MCF 10A (cell line): ENCODE measurements at regions not wholly inside any gene's neighbourhood (a gene's known extent, or its start where the extent isn't known, plus 50 kb on each side); places are given as distances from the start of the nearest gene placed in this dataset.

Experiments
- BruUV-seq: library from RNA; stranded (reverse); fragments of 400-500 nt; replicated peaks from 2 replicates; lab custom pipeline; 2021; lab: Mats Ljungman, UMichigan
- CTCF ChIA-PET: fragments of 300-600 bp; sonication (Branson Sonifier 250); formaldehyde crosslinking; extraction: SDS; loops from one replicate; lab custom pipeline; 2021; ENCODE audit warnings: antibody characterized with exemption, inconsistent platforms; lab: Yijun Ruan, JAX
- POLR2A ChIA-PET: fragments of 300-600, 350-650 bp; sonication (Branson Sonifier 250); formaldehyde crosslinking; extraction: SDS; loops from one replicate; lab custom pipeline; 2020; ENCODE audit warnings: antibody characterized with exemption, inconsistent platforms; lab: Yijun Ruan, JAX
- DNase-seq: peaks from one replicate; pipeline ENCODE4 v3.0.0-alpha.2; 2018; ENCODE audit not compliant: unreplicated experiment
- H3K27ac Mint-ChIP-seq: one replicate; pipeline ENCODE4 v1.8.0; 2022; ENCODE audit warnings: mild to moderate bottlenecking, low read depth, mixed read lengths; ENCODE audit not compliant: unreplicated experiment
- H3K27me3 Mint-ChIP-seq: one replicate; pipeline ENCODE4 v1.8.0; 2022; ENCODE audit warnings: mixed read lengths; ENCODE audit not compliant: insufficient read depth, unreplicated experiment
- H3K36me3 Mint-ChIP-seq: one replicate; pipeline ENCODE4 v1.8.0; 2022; ENCODE audit warnings: mild to moderate bottlenecking, moderate library complexity, mixed read lengths; ENCODE audit not compliant: insufficient read depth, unreplicated experiment
- H3K4me1 Mint-ChIP-seq: one replicate; pipeline ENCODE4 v1.8.0; 2022; ENCODE audit warnings: mixed read lengths; ENCODE audit not compliant: insufficient read depth, unreplicated experiment
- H3K4me3 Mint-ChIP-seq: one replicate; pipeline ENCODE4 v1.8.0; 2022; ENCODE audit warnings: mild to moderate bottlenecking, moderate library complexity, mixed read lengths; ENCODE audit not compliant: unreplicated experiment
- H3K9me3 Mint-ChIP-seq: one replicate; pipeline ENCODE4 v1.8.0; 2022; ENCODE audit warnings: mixed read lengths; ENCODE audit not compliant: unreplicated experiment
- CTCF ChIP-seq: fragments of 200-600 bp; IDR thresholded peaks from one replicate; pipeline ENCODE4 v1.8.0; 2022; ENCODE audit warnings: antibody characterized with exemption, mild to moderate bottlenecking; ENCODE audit not compliant: unreplicated experiment
- intact Hi-C: fragments of 100-400 bp; cut with micrococcal nuclease; formaldehyde crosslinking; loops from 2 replicates; pipeline ENCODE4 v1.14.1; 2022

GRCh38 chr7:125010540-125010939 is 80.9 kb upstream of the POT1 start:
- DNase-seq: no peak
- ChIA-PET CTCF (interaction anchor here (0.5 kb wide), 1 partner anchor 894 kb away, joined by 3 read pairs; no protein-coding TSS in a partner anchor), POLR2A (interaction anchor here (0.6 kb wide), 1 partner anchor 272 kb away, joined by 3 read pairs; no protein-coding TSS in a partner anchor)
- Mint-ChIP-seq H3K27me3 (no peaks in the 10 kb centered on the region), H3K9me3 (no peaks in the 10 kb centered on the region), H3K4me3 (no peak overlapping the region), H3K27ac (no peak overlapping the region), H3K36me3 (no peaks in the 10 kb centered on the region), H3K4me1 (no peaks in the 10 kb centered on the region)
- BruUV-seq: no TSS peak
- intact Hi-C loops: no loop called here
- no peak for TF ChIP-seq CTCF

- peak; percentile 54 for DNase-seq
- ChIA-PET CTCF (interaction anchor here (0.6 to 1.5 kb wide), 5 partner anchors 42 to 826 kb away, joined by 3 to 5 read pairs (median 3); no protein-coding TSS in a partner anchor), POLR2A (no interaction called here)
- Mint-ChIP-seq H3K4me3 (no peak overlapping the region), H3K9me3 (no peaks in the 10 kb centered on the region), H3K27me3 (no peaks in the 10 kb centered on the region), H3K36me3 (no peaks in the 10 kb centered on the region), H3K4me1 (peaks cover 5% of the 10 kb centered on the region), H3K27ac (no peak overlapping the region)
- TF ChIP-seq CTCF: no peak
- no TSS peak for BruUV-seq
- intact Hi-C loops: loop anchor here (2.0 kb wide), 2 partner anchors 68 to 140 kb away; partner anchors contain the start of gene POT1
These were observed 67.2 kb upstream of the POT1 start for GRCh38 chr7:124996778-124997177.

GRCh38 chr7:124992851-124993562 is 63.4 kb upstream of the POT1 start:
- ChIA-PET POLR2A (interaction anchor here (0.7 kb wide), 1 partner anchor 16 kb away, joined by 3 read pairs; no protein-coding TSS in a partner anchor), CTCF (interaction anchor here (0.6 kb wide), 1 partner anchor 892 kb away, joined by 4 read pairs; no protein-coding TSS in a partner anchor)
- DNase-seq: peak; percentile 73
- intact Hi-C loops: no loop called here
- Mint-ChIP-seq H3K4me1 (peaks cover 9% of the 10 kb centered on the region), H3K9me3 (no peaks in the 10 kb centered on the region), H3K27me3 (no peaks in the 10 kb centered on the region), H3K4me3 (peak overlapping the region; percentile 37), H3K36me3 (no peaks in the 10 kb centered on the region), H3K27ac (peak overlapping the region; percentile 30)
- no TSS peak for BruUV-seq
- no peak for TF ChIP-seq CTCF

GRCh38 chr7:124989911-124990310 is 60.3 kb upstream of the POT1 start:
- no peaks in the 10 kb centered on the region for H3K9me3 Mint-ChIP-seq
- no peaks in the 10 kb centered on the region for H3K27me3 Mint-ChIP-seq
- H3K27ac Mint-ChIP-seq: no peak overlapping the region
- H3K4me1 Mint-ChIP-seq: peaks cover 9% of the 10 kb centered on the region
- H3K4me3 Mint-ChIP-seq: no peak overlapping the region
- BruUV-seq: no TSS peak
- no peaks in the 10 kb centered on the region for H3K36me3 Mint-ChIP-seq
- intact Hi-C loops: no loop called here
- no peak for TF ChIP-seq CTCF
- DNase-seq: no peak
- ChIA-PET POLR2A (no interaction called here), CTCF (interaction anchor here (0.6 kb wide), 1 partner anchor 371 kb away, joined by 3 read pairs; no protein-coding TSS in a partner anchor)
